Fibroblast of lung (primary cell): ENCODE measurements at regions not wholly inside any gene's neighbourhood (a gene's known extent, or its start where the extent isn't known, plus 50 kb on each side); places are given as distances from the start of the nearest gene placed in this dataset.

ENCODE experiments used
- DNase-seq, 2 donors: peaks; one replicate each; pipeline versions ENCODE4 v3.0.0 to v3.0.0-alpha.2; 2010; ENCODE audit warnings: low read depth in 2 of 2
- H2AFZ ChIP-seq: 2 replicates; pipeline ENCODE4 v1.5.1; 2012; ENCODE audit warnings: low read length, control low read depth, inconsistent platforms
- H3K27ac ChIP-seq: 2 replicates; pipeline ENCODE4 v1.5.1; 2011; ENCODE audit warnings: low read length, control low read depth; ENCODE audit not compliant: insufficient read depth
- H3K27me3 ChIP-seq: 2 replicates; pipeline ENCODE4 v1.5.1; 2011; ENCODE audit warnings: mild to moderate bottlenecking, low read length; ENCODE audit not compliant: control insufficient read depth, insufficient read depth
- H3K36me3 ChIP-seq: 2 replicates; pipeline ENCODE4 v1.5.1; 2011; ENCODE audit warnings: low read length; ENCODE audit not compliant: control insufficient read depth, insufficient read depth
- H3K4me1 ChIP-seq: 2 replicates; pipeline ENCODE4 v1.5.1; 2011; ENCODE audit warnings: low read length; ENCODE audit not compliant: control insufficient read depth, insufficient read depth; ENCODE audit errors: extremely low read depth
- H3K4me2 ChIP-seq: 2 replicates; pipeline ENCODE4 v1.5.1; 2011; ENCODE audit warnings: low read length, control low read depth; ENCODE audit not compliant: insufficient read depth; ENCODE audit errors: extremely low read depth
- H3K4me3 ChIP-seq, 4 experiments: fragments of 200-600 bp in 1 of 4; sonication (generic) in 1 of 4; replicated peaks in 1 of 4; 2 replicates each; pipeline ENCODE4 v1.5.1; 2011 to 2016; ENCODE audit warnings: low read length in 4 of 4, low read depth in 3 of 4, mild to moderate bottlenecking in 3 of 4, control low read depth in 2 of 4, inconsistent platforms in 1 of 4, mixed read lengths in 1 of 4; ENCODE audit not compliant: insufficient read depth in 1 of 4; ENCODE audit errors: control extremely low read depth in 1 of 4
- H3K79me2 ChIP-seq: 2 replicates; pipeline ENCODE4 v1.5.1; 2012; ENCODE audit warnings: mild to moderate bottlenecking, low read length, inconsistent platforms; ENCODE audit not compliant: control insufficient read depth, insufficient read depth
- H3K9ac ChIP-seq: 2 replicates; pipeline ENCODE4 v1.5.1; 2011; ENCODE audit warnings: mild to moderate bottlenecking, low read length, control low read depth; ENCODE audit not compliant: insufficient read depth
- H3K9me3 ChIP-seq: 2 replicates; pipeline ENCODE4 v1.5.1; 2012; ENCODE audit warnings: low read depth, low read length; ENCODE audit not compliant: control insufficient read depth, insufficient read depth
- H4K20me1 ChIP-seq: 2 replicates; pipeline ENCODE4 v1.5.1; 2011; ENCODE audit warnings: low read length; ENCODE audit not compliant: control insufficient read depth, insufficient read depth; ENCODE audit errors: extremely low read depth
- EZH2 ChIP-seq: IDR thresholded peaks from 2 replicates; pipeline ENCODE4 v1.5.1; 2012; ENCODE audit warnings: low read length, control low read depth, mild to moderate bottlenecking; ENCODE audit errors: missing control alignments
- TF ChIP-seq, protein P1 (sequence below), 2 donors: IDR thresholded peaks in 1 of 2; conservative IDR thresholded peaks in 1 of 2; 1 replicate in 1 of 2; 2 replicates in 1 of 2; pipeline ENCODE4 v1.5.1; 2011 to 2012; ENCODE audit warnings: low read length in 2 of 2, control low read depth in 1 of 2, inconsistent platforms in 1 of 2, low read depth in 1 of 2, mild to moderate bottlenecking in 1 of 2

DNA sequence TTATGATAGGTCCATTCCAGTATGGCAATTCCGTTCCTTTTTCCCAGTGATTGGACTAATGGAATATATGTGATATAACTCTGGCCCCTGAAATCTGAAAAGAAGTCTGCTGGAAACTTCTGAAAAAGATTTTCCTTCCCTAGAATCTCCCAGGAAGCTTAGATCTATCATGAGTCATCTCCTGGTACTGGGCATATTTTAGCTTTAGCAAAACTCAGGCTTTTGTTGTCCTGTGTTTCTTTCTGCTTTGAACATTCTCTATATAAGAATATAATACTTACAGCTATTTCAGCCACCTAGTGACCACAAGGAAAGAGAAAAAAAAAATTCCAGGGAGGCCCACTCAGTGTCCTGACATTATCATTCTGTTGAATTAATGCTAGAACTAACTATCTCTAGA is 597.2 kb upstream of the GRIA3 start:
- Histone ChIP-seq H2AFZ (no peak overlapping the region), H3K79me2 (no peaks in the 10 kb centered on the region), H3K4me2 (no peak overlapping the region), H3K27ac (no peak overlapping the region), H3K9me3 (no peaks in the 10 kb centered on the region), H3K27me3 (no peaks in the 10 kb centered on the region), H3K4me1 (no peaks in the 10 kb centered on the region), H4K20me1 (no peaks in the 10 kb centered on the region), H3K36me3 (no peaks in the 10 kb centered on the region), H3K9ac (no peak overlapping the region), H3K4me3 (no peak overlapping the region)
- no peak for TF ChIP-seq EZH2
- TF ChIP-seq, protein P1, sequence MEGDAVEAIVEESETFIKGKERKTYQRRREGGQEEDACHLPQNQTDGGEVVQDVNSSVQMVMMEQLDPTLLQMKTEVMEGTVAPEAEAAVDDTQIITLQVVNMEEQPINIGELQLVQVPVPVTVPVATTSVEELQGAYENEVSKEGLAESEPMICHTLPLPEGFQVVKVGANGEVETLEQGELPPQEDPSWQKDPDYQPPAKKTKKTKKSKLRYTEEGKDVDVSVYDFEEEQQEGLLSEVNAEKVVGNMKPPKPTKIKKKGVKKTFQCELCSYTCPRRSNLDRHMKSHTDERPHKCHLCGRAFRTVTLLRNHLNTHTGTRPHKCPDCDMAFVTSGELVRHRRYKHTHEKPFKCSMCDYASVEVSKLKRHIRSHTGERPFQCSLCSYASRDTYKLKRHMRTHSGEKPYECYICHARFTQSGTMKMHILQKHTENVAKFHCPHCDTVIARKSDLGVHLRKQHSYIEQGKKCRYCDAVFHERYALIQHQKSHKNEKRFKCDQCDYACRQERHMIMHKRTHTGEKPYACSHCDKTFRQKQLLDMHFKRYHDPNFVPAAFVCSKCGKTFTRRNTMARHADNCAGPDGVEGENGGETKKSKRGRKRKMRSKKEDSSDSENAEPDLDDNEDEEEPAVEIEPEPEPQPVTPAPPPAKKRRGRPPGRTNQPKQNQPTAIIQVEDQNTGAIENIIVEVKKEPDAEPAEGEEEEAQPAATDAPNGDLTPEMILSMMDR (conservative IDR thresholded peaks at IDR 0.05 in 1 of 2, IDR thresholded peaks at IDR 0.05 in 1 of 2; ENCODE audit: low read depth in 1 of 2, low read length in 2 of 2), result no peak
- peak in 1 of 2 donors; percentile 61 for DNase-seq

DNA sequence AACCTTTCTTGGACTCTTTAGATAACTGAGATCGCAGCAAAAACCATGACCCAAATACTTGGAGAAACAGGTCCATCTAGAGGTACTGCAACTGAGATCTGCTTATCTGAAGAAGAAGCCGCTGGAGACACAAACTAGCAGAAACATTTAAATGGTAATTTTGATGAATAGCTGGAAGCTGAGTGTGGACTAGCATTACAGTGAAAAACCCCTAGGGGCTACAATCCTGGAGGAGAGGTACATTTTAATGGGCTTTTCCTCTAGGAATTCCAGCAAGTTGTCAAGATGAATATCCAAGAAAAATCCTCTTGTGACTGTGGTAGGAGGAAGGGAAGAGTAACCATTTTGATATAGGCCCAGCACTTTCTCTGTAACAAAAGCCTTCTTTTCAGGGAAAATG is 592.5 kb upstream of the GRIA3 start:
- H2AFZ ChIP-seq, result no peak overlapping the region
- no peak overlapping the region for H3K4me3 ChIP-seq
- H4K20me1 ChIP-seq, result no peaks in the 10 kb centered on the region
- no peaks in the 10 kb centered on the region for H3K4me1 ChIP-seq
- no peaks in the 10 kb centered on the region for H3K36me3 ChIP-seq
- no peak overlapping the region for H3K9ac ChIP-seq
- no peak overlapping the region for H3K4me2 ChIP-seq
- TF ChIP-seq, protein P1 (conservative IDR thresholded peaks at IDR 0.05 in 1 of 2, IDR thresholded peaks at IDR 0.05 in 1 of 2; ENCODE audit: low read depth in 1 of 2, low read length in 2 of 2), result no peak
- TF ChIP-seq EZH2, result no peak
- no peak overlapping the region for H3K27ac ChIP-seq
- H3K9me3 ChIP-seq, result no peaks in the 10 kb centered on the region
- no peaks in the 10 kb centered on the region for H3K27me3 ChIP-seq
- H3K79me2 ChIP-seq, result no peaks in the 10 kb centered on the region
- no peak for DNase-seq

GRCh38 chrX:122596998-122597397 is 587.1 kb upstream of the GRIA3 start:
- Histone ChIP-seq H3K27me3 (no peaks in the 10 kb centered on the region), H3K4me2 (no peak overlapping the region), H3K27ac (no peak overlapping the region), H3K79me2 (no peaks in the 10 kb centered on the region), H2AFZ (no peak overlapping the region), H3K9ac (no peak overlapping the region), H3K4me1 (no peaks in the 10 kb centered on the region), H3K36me3 (no peaks in the 10 kb centered on the region), H4K20me1 (no peaks in the 10 kb centered on the region), H3K4me3 (no peak overlapping the region), H3K9me3 (no peaks in the 10 kb centered on the region)
- TF ChIP-seq EZH2, result no peak
- TF ChIP-seq, protein P1 (conservative IDR thresholded peaks at IDR 0.05 in 1 of 2, IDR thresholded peaks at IDR 0.05 in 1 of 2; ENCODE audit: low read depth in 1 of 2, low read length in 2 of 2), result no peak
- no peak for DNase-seq
